Chondrocyte (in vitro differentiated cells): ENCODE measurements at regions not wholly inside any gene's neighbourhood (a gene's known extent, or its start where the extent isn't known, plus 50 kb on each side); places are given as distances from the start of the nearest gene placed in this dataset.

Experiments used
- DNase-seq: peaks from one replicate; pipeline ENCODE4 v3.0.0; 2021; ENCODE audit warnings: mixed read lengths, low spot score
- H3K27ac Mint-ChIP-seq: one replicate; pipeline ENCODE4 v1.8.0; 2021; ENCODE audit warnings: mild to moderate bottlenecking, moderate library complexity, mixed read lengths; ENCODE audit not compliant: unreplicated experiment
- H3K27me3 Mint-ChIP-seq: 2 replicates; pipeline ENCODE4 v1.8.0; 2021; ENCODE audit warnings: low read depth, mixed read lengths
- H3K36me3 Mint-ChIP-seq: 2 replicates; pipeline ENCODE4 v1.8.0; 2021; ENCODE audit warnings: low read depth, mixed read lengths
- H3K4me1 Mint-ChIP-seq: 2 replicates; pipeline ENCODE4 v1.8.0; 2021; ENCODE audit warnings: low read depth, mild to moderate bottlenecking, mixed read lengths
- H3K4me3 Mint-ChIP-seq: one replicate; pipeline ENCODE4 v1.8.0; 2021; ENCODE audit warnings: mild to moderate bottlenecking, moderate library complexity, mixed read lengths; ENCODE audit not compliant: unreplicated experiment
- H3K9me3 Mint-ChIP-seq: 2 replicates; pipeline ENCODE4 v1.8.0; 2021; ENCODE audit warnings: low read depth, mixed read lengths
- TF ChIP-seq, protein P1 (sequence below): fragments of 200-600 bp; sonication (generic); IDR thresholded peaks from 2 replicates; pipeline ENCODE4 v1.5.0; 2021; ENCODE audit warnings: antibody characterized with exemption, mild to moderate bottlenecking, moderate library complexity

DNA sequence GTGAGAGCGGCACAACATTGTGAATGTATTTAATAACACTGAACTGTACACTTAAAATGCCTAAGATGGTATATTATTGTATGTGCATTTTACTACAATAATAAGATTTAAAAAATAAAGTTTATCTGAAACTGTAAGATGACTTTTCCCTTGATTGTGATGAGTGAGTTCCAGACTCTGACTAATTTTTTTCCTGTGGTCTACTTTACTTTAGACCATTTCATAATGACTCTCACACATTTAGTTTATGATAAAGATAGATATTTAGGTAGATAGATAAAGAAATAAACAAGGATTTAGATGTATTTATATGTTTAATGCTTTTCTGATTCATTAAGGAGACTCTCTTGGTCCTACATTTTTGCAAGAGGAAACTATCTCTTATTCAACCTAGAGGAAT is 835.9 kb upstream of the SORCS1 start:
- H3K36me3 Mint-ChIP-seq: no peaks in the 10 kb centered on the region
- no peaks in the 10 kb centered on the region for H3K9me3 Mint-ChIP-seq
- no peak overlapping the region for H3K27ac Mint-ChIP-seq
- no peaks in the 10 kb centered on the region for H3K4me1 Mint-ChIP-seq
- TF ChIP-seq, protein P1, sequence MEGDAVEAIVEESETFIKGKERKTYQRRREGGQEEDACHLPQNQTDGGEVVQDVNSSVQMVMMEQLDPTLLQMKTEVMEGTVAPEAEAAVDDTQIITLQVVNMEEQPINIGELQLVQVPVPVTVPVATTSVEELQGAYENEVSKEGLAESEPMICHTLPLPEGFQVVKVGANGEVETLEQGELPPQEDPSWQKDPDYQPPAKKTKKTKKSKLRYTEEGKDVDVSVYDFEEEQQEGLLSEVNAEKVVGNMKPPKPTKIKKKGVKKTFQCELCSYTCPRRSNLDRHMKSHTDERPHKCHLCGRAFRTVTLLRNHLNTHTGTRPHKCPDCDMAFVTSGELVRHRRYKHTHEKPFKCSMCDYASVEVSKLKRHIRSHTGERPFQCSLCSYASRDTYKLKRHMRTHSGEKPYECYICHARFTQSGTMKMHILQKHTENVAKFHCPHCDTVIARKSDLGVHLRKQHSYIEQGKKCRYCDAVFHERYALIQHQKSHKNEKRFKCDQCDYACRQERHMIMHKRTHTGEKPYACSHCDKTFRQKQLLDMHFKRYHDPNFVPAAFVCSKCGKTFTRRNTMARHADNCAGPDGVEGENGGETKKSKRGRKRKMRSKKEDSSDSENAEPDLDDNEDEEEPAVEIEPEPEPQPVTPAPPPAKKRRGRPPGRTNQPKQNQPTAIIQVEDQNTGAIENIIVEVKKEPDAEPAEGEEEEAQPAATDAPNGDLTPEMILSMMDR: no peak
- H3K27me3 Mint-ChIP-seq: no peaks in the 10 kb centered on the region
- no peak overlapping the region for H3K4me3 Mint-ChIP-seq
- DNase-seq: no peak

DNA sequence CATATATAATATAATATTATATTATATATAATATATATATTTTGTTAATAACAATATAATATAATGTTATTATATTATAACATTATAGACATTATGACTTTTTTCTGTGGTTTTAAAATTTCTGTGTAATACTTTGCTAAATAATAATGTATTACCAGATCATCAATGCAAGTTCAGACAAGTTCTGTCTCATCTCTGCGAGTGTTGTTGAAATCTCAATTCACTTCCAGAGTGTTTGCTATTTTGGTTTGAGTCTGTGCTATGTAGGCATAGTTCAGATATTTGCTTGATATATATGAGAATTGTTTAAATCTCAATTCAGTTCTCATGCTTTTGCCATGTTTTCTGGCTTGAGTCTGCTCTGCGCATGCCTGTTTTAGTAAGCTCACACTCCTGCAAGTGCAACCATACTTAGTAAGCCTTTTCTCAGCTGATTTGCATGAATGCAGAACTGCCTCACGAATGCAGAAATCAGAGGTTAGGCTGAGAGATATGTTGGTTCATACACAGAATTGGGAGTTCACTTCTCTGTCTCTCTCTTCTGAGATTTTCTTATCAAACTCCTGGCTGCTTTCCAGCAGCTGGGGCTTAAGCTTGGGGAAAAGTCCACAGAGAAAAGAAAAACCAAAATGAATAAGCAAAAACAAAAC is 830.2 kb upstream of the SORCS1 start:
- H3K36me3 Mint-ChIP-seq: no peaks in the 10 kb centered on the region
- no peaks in the 10 kb centered on the region for H3K9me3 Mint-ChIP-seq
- no peaks in the 10 kb centered on the region for H3K4me1 Mint-ChIP-seq
- H3K4me3 Mint-ChIP-seq: no peak overlapping the region
- H3K27ac Mint-ChIP-seq: no peak overlapping the region
- no peak for DNase-seq
- TF ChIP-seq, protein P1: no peak
- H3K27me3 Mint-ChIP-seq: no peaks in the 10 kb centered on the region

DNA sequence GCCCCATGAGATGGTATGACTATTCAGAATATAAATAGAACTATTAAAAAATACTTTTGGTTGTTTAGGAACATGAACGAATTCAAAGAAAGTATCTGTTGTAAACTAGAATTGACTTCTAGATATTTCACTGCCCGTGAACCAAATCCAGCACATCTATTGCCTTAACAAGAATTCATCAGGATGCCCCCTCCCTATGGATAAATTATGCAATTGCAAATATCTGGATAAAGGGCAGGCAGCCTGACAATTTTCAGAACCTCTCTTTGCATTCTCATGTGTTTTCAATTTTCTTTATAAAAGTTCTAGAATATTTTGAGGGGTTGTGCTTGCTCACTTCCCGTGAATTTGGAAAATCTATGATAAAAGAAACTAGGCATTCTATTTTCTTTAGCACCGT is 822.1 kb upstream of the SORCS1 start:
- H3K9me3 Mint-ChIP-seq: no peaks in the 10 kb centered on the region
- H3K36me3 Mint-ChIP-seq: no peaks in the 10 kb centered on the region
- no peak for DNase-seq
- H3K27me3 Mint-ChIP-seq: no peaks in the 10 kb centered on the region
- no peaks in the 10 kb centered on the region for H3K4me1 Mint-ChIP-seq
- no peak overlapping the region for H3K4me3 Mint-ChIP-seq
- H3K27ac Mint-ChIP-seq: no peak overlapping the region
- TF ChIP-seq, protein P1: no peak

DNA sequence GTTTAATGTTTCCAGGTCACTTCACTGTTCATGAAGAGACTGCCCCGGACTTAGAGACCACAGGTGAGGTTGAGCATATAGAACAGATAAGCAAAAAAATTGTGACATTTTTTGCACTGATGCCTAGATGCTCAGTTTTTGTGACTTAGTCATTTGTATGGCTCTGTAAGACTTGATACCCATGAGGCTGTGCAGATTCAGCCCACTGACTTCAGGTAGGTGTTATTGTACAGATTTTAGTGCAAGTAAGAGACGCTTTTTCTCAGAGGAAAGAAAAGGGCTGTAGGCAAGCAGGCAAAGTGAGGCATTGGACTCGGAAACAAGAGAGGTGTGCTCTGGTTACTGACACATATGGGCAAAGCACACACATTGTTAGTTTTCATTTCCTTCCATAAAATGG is 820.1 kb upstream of the SORCS1 start:
- no peaks in the 10 kb centered on the region for H3K36me3 Mint-ChIP-seq
- H3K9me3 Mint-ChIP-seq: no peaks in the 10 kb centered on the region
- no peak for DNase-seq
- H3K4me3 Mint-ChIP-seq: no peak overlapping the region
- H3K27me3 Mint-ChIP-seq: no peaks in the 10 kb centered on the region
- no peak overlapping the region for H3K27ac Mint-ChIP-seq
- no peaks in the 10 kb centered on the region for H3K4me1 Mint-ChIP-seq
- TF ChIP-seq, protein P1: no peak

DNA sequence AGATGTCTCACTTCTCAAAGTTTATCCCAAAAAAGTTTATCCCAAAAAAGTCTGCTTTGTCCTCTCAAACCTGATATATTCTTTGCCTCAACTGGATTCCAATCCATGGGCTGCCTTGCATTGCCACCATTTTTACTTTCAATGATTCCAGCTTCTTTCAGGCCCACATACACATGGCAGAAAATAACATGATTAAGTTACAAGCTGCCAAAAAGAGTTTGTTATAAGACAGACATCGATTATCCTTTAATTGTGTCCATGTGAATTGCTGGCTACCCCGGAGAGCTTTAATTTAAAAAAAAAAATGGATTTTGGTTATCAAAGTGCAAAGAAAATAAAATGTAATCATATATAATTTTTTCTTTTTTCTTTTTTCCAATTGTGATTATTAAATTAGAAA is 819.6 kb upstream of the SORCS1 start:
- no peaks in the 10 kb centered on the region for H3K27me3 Mint-ChIP-seq
- TF ChIP-seq, protein P1: no peak

More for the DNA sequence above, 819.6 kb upstream of the SORCS1 start:
- Mint-ChIP-seq H3K4me3 (no peak overlapping the region), H3K36me3 (no peaks in the 10 kb centered on the region), H3K27ac (no peak overlapping the region), H3K4me1 (no peaks in the 10 kb centered on the region), H3K9me3 (no peaks in the 10 kb centered on the region)
- no peak for DNase-seq
